ENCODE measurements at regions not wholly inside any gene's neighbourhood (a gene's known extent, or its start where the extent isn't known, plus 50 kb on each side); places are given as distances from the start of the nearest gene placed in this dataset.

- Histone ChIP-seq H3K9me3 (ENCODE audit: control insufficient read depth in 2 of 3, insufficient read depth in 1 of 3, low read length in 3 of 3) (no peaks in the 10 kb centered on the region), H3K36me3 (ENCODE audit: control insufficient read depth in 2 of 3, insufficient read depth in 3 of 3, low read length in 3 of 3) (no peaks in the 10 kb centered on the region), H3K27ac (ENCODE audit: low read depth in 2 of 2, low read length in 2 of 2) (no peak overlapping the region), H3K27me3 (ENCODE audit: control insufficient read depth, insufficient read depth, low read length) (no peaks in the 10 kb centered on the region), H3K9ac (ENCODE audit: low read length in 3 of 3) (no peak overlapping the region), H3K4me1 (ENCODE audit: control insufficient read depth in 2 of 3, insufficient read depth in 2 of 3, low read depth in 1 of 3, low read length in 3 of 3) (no peaks in the 10 kb centered on the region), H3K4me3 (ENCODE audit: low read length in 3 of 3) (no peak overlapping the region)
- no peak for TF ChIP-seq CTCF (IDR thresholded peaks at IDR 0.05; ENCODE audit: borderline replicate concordance, extremely low read depth, insufficient read depth)
- intact Hi-C loops (cut with DNase I), result no loop called here
- FAIRE-seq (no peak), DNase-seq (no peak)
Observed at GRCh38 chr9:38286766-38287165, 105.7 kb upstream of the ALDH1B1 start.

- intact Hi-C loops (cut with DNase I), result no loop called here
- Histone ChIP-seq H3K4me1 (ENCODE audit: control insufficient read depth in 2 of 3, insufficient read depth in 2 of 3, low read depth in 1 of 3, low read length in 3 of 3) (no peaks in the 10 kb centered on the region), H3K4me3 (ENCODE audit: low read length in 3 of 3) (no peak overlapping the region), H3K9ac (ENCODE audit: low read length in 3 of 3) (no peak overlapping the region), H3K36me3 (ENCODE audit: control insufficient read depth in 2 of 3, insufficient read depth in 3 of 3, low read length in 3 of 3) (no peaks in the 10 kb centered on the region), H3K9me3 (ENCODE audit: control insufficient read depth in 2 of 3, insufficient read depth in 1 of 3, low read length in 3 of 3) (no peaks in the 10 kb centered on the region), H3K27ac (ENCODE audit: low read depth in 2 of 2, low read length in 2 of 2) (no peak overlapping the region), H3K27me3 (ENCODE audit: control insufficient read depth, insufficient read depth, low read length) (no peaks in the 10 kb centered on the region)
- no peak for TF ChIP-seq CTCF (IDR thresholded peaks at IDR 0.05; ENCODE audit: borderline replicate concordance, extremely low read depth, insufficient read depth)
- no peak for DNase-seq
- FAIRE-seq, result no peak
Observed at GRCh38 chr9:38286357-38286756, 106.1 kb upstream of the ALDH1B1 start.

GRCh38 chr9:38285236-38285635 lies 107.3 kb upstream of the ALDH1B1 start:
- DNase-seq, result no peak
- intact Hi-C loops (cut with DNase I), result no loop called here

More at GRCh38 chr9:38285236-38285635, 107.3 kb upstream of the ALDH1B1 start:
- no peaks in the 10 kb centered on the region for H3K4me1 ChIP-seq (ENCODE audit: control insufficient read depth in 2 of 3, insufficient read depth in 2 of 3, low read depth in 1 of 3, low read length in 3 of 3)
- H3K9ac ChIP-seq (ENCODE audit: low read length in 3 of 3), result no peak overlapping the region
- H3K36me3 ChIP-seq (ENCODE audit: control insufficient read depth in 2 of 3, insufficient read depth in 3 of 3, low read length in 3 of 3), result no peaks in the 10 kb centered on the region
- no peak overlapping the region for H3K4me3 ChIP-seq (ENCODE audit: low read length in 3 of 3)
- no peaks in the 10 kb centered on the region for H3K9me3 ChIP-seq (ENCODE audit: control insufficient read depth in 2 of 3, insufficient read depth in 1 of 3, low read length in 3 of 3)
- FAIRE-seq, result no peak
- no peak overlapping the region for H3K27ac ChIP-seq (ENCODE audit: low read depth in 2 of 2, low read length in 2 of 2)
- H3K27me3 ChIP-seq (ENCODE audit: control insufficient read depth, insufficient read depth, low read length), result no peaks in the 10 kb centered on the region
- TF ChIP-seq CTCF (IDR thresholded peaks at IDR 0.05; ENCODE audit: borderline replicate concordance, extremely low read depth, insufficient read depth), result no peak
